Subcutaneous abdominal adipose tissue (tissue), 5 donors: ENCODE measurements at regions not wholly inside any gene's neighbourhood (a gene's known extent, or its start where the extent isn't known, plus 50 kb on each side); places are given as distances from the start of the nearest gene placed in this dataset.

Experiments
- H3K27ac ChIP-seq: one replicate; pipeline ENCODE4 v1.7.0; 2013; ENCODE audit warnings: low read depth, mild to moderate bottlenecking, inconsistent platforms, low read length, moderate library complexity
- H3K27me3 ChIP-seq, 5 donors: one replicate each; pipeline ENCODE4 v1.7.0; 2013; ENCODE audit warnings: low read length in 5 of 5, inconsistent platforms in 1 of 5; ENCODE audit not compliant: control insufficient read depth in 5 of 5, insufficient read depth in 4 of 5
- H3K36me3 ChIP-seq, 5 donors: one replicate each; pipeline ENCODE4 v1.7.0; 2013; ENCODE audit warnings: low read length in 5 of 5; ENCODE audit not compliant: control insufficient read depth in 5 of 5, insufficient read depth in 5 of 5
- H3K4me1 ChIP-seq, 5 donors: one replicate each; pipeline ENCODE4 v1.7.0; 2013; ENCODE audit warnings: low read length in 5 of 5, mild to moderate bottlenecking in 3 of 5, moderate library complexity in 1 of 5; ENCODE audit not compliant: control insufficient read depth in 5 of 5, insufficient read depth in 5 of 5
- H3K4me3 ChIP-seq, 5 donors: one replicate each; pipeline ENCODE4 v1.7.0; 2013; ENCODE audit warnings: low read length in 5 of 5, low read depth in 1 of 5
- H3K9ac ChIP-seq, 5 donors: one replicate each; pipeline ENCODE4 v1.7.0; 2013; ENCODE audit warnings: low read length in 5 of 5, mild to moderate bottlenecking in 4 of 5, moderate library complexity in 3 of 5
- H3K9me3 ChIP-seq, 5 donors: one replicate each; pipeline ENCODE4 v1.7.0; 2013; ENCODE audit warnings: low read length in 5 of 5; ENCODE audit not compliant: control insufficient read depth in 5 of 5
- donor health status: healthy.
- donor health status: healthy.
- donor health status: healthy.
- donor health status: healthy.
- donor health status: healthy.

DNA sequence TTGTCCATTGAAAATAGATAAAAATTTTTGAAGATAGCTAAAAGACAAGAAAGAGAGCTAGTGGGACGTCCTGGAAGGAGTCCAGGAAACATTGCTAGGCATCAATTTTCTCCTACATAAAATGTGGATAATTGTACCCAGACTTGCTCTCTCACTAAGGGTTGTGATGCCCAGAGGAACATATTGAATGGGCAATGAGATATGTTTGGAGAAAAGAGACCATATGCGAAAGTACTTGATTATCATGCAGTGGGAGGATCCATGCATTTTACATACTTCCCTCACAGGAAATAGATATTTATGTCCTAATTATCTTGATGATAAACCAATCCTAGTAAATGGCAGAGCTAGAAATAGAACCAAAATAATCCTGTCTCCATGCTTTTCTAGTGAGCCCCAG is 108.4 kb upstream of the TNR start:
- H3K27me3 ChIP-seq: peaks cover 0 to 2% (median 0%) of the 10 kb centered on the region in 5 donors
- no peak overlapping the region for H3K27ac ChIP-seq
- H3K36me3 ChIP-seq: no peaks in the 10 kb centered on the region

GRCh38 chr1:175848329-175848728 is 104.9 kb upstream of the TNR start:
- Histone ChIP-seq H3K9ac (no peak overlapping the region), H3K9me3 (no peaks in the 10 kb centered on the region), H3K36me3 (no peaks in the 10 kb centered on the region), H3K4me1 (no peaks in the 10 kb centered on the region), H3K27me3 (no peaks in the 10 kb centered on the region), H3K4me3 (no peak overlapping the region), H3K27ac (no peak overlapping the region)

More for the DNA sequence above, 108.4 kb upstream of the TNR start:
- Histone ChIP-seq H3K4me1 (peaks cover 0 to 3% (median 0%) of the 10 kb centered on the region in 5 donors), H3K9me3 (no peaks in the 10 kb centered on the region), H3K9ac (no peak overlapping the region), H3K4me3 (no peak overlapping the region)

- no peak overlapping the region for H3K4me3 ChIP-seq
- H3K4me1 ChIP-seq: peaks cover 0 to 3% (median 0%) of the 10 kb centered on the region in 5 donors
- H3K27me3 ChIP-seq: no peaks in the 10 kb centered on the region
- no peak overlapping the region for H3K27ac ChIP-seq
- no peaks in the 10 kb centered on the region for H3K9me3 ChIP-seq
- no peaks in the 10 kb centered on the region for H3K36me3 ChIP-seq
- H3K9ac ChIP-seq: no peak overlapping the region
Measured at GRCh38 chr1:175845985-175846384, 102.6 kb upstream of the TNR start.

DNA sequence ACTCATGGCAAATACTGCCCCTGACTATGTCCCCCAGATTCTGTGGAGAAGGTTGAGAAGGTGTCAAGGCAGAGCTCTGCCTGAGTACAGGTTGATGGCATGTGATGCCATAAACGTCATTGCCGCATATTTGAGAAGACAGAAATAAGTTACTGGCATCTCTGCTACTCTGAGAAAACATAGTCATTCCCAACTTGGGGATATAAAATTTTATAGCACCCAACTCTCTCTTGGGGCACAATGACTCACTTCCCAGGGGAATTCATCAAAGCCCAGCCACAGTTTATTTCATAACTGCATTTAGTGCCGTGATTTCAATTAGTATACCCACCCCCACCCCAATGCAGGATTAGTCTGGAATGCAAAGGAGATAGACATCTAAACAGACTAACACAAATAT is 101.9 kb upstream of the TNR start:
- H3K9me3 ChIP-seq: no peaks in the 10 kb centered on the region
- no peaks in the 10 kb centered on the region for H3K36me3 ChIP-seq
- peaks cover 0 to 3% (median 0%) of the 10 kb centered on the region in 5 donors for H3K4me1 ChIP-seq
- no peak overlapping the region for H3K9ac ChIP-seq
- H3K4me3 ChIP-seq: no peak overlapping the region
- no peak overlapping the region for H3K27ac ChIP-seq
- H3K27me3 ChIP-seq: peaks cover 0 to 2% (median 0%) of the 10 kb centered on the region in 5 donors

DNA sequence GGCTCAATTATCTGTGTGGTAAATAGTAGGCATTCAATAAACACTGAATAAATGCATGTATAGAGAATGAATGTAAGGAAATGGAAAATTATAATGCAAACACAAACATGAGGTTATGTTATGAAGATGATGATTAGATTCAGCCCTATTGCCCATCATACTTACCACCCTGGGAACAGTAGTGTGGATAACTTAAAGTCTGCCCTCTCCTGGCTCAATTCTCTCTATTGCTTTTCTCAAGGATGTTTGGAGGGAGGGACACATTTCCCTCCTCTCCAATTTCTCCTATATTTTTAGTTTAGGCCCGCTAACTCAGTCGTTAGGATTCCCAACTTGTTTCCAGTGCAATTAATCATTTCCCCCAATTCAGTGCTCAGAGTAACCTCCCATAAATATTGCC is 101.5 kb upstream of the TNR start:
- no peaks in the 10 kb centered on the region for H3K36me3 ChIP-seq
- H3K9me3 ChIP-seq: no peaks in the 10 kb centered on the region
- H3K27me3 ChIP-seq: peaks cover 0 to 6% (median 0%) of the 10 kb centered on the region in 5 donors
- peaks cover 0 to 3% (median 0%) of the 10 kb centered on the region in 5 donors for H3K4me1 ChIP-seq
- no peak overlapping the region for H3K27ac ChIP-seq
- no peak overlapping the region for H3K4me3 ChIP-seq
- H3K9ac ChIP-seq: no peak overlapping the region

DNA sequence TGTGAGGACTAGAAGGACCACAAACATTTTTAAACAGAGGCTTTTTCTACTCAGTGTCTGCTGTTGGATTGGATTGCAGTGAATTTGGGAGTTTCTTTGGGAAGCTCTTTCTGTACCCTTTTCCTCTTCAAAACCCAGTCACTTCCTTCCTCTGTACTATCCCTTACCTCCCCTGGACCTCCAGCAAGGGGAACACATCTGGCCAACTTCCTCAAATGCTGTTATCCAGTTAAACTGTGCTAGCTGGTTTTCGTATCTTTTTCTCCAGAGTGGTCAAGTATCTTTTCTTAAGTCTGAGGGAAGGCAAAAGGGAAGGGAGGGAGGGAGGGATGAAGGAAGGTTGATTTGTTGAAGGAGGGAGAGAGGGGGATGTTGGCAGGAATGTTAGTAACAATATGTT is 99.2 kb upstream of the TNR start:
- Histone ChIP-seq H3K27ac (no peak overlapping the region), H3K27me3 (peaks cover 0 to 9% (median 0%) of the 10 kb centered on the region in 5 donors)

DNA sequence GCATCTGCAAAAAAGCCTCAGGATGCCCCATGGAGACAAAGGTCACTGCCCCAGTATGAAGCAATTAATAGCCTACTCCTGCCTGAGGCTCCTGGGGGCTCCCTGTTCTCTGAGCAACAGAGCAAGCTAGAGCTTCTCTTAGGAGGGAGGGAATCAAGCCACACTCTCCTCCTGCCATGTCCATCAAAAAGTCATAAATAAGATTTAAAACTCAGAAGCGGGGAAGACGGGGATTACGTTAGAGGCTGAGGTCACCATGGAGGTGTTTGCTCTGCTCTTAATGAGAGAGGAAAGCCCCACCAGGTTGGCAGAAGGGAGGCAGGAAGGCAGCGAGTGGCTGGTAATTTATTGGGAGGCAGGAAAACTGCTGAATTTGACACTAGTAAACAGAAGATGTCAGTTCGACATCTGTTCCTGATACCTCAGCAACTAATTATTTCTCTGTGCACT is 98.4 kb upstream of the TNR start:
- Histone ChIP-seq H3K27me3 (peaks cover 0 to 9% (median 0%) of the 10 kb centered on the region in 5 donors), H3K4me1 (peaks cover 0 to 7% (median 0%) of the 10 kb centered on the region in 5 donors), H3K9me3 (no peaks in the 10 kb centered on the region), H3K4me3 (no peak overlapping the region), H3K36me3 (no peaks in the 10 kb centered on the region), H3K9ac (no peak overlapping the region), H3K27ac (no peak overlapping the region)

More for the DNA sequence above, 99.2 kb upstream of the TNR start:
- Histone ChIP-seq H3K9ac (no peak overlapping the region), H3K4me1 (peaks cover 0 to 7% (median 0%) of the 10 kb centered on the region in 5 donors), H3K4me3 (no peak overlapping the region), H3K9me3 (no peaks in the 10 kb centered on the region), H3K36me3 (no peaks in the 10 kb centered on the region)

GRCh38 chr1:175840787-175841186 is 97.4 kb upstream of the TNR start:
- H3K4me3 ChIP-seq: no peak overlapping the region
- H3K9ac ChIP-seq: no peak overlapping the region
- H3K27ac ChIP-seq: no peak overlapping the region
- no peaks in the 10 kb centered on the region for H3K9me3 ChIP-seq
- H3K27me3 ChIP-seq: peaks cover 0 to 9% (median 0%) of the 10 kb centered on the region in 5 donors
- H3K36me3 ChIP-seq: no peaks in the 10 kb centered on the region
- peaks cover 0 to 7% (median 0%) of the 10 kb centered on the region in 5 donors for H3K4me1 ChIP-seq

DNA sequence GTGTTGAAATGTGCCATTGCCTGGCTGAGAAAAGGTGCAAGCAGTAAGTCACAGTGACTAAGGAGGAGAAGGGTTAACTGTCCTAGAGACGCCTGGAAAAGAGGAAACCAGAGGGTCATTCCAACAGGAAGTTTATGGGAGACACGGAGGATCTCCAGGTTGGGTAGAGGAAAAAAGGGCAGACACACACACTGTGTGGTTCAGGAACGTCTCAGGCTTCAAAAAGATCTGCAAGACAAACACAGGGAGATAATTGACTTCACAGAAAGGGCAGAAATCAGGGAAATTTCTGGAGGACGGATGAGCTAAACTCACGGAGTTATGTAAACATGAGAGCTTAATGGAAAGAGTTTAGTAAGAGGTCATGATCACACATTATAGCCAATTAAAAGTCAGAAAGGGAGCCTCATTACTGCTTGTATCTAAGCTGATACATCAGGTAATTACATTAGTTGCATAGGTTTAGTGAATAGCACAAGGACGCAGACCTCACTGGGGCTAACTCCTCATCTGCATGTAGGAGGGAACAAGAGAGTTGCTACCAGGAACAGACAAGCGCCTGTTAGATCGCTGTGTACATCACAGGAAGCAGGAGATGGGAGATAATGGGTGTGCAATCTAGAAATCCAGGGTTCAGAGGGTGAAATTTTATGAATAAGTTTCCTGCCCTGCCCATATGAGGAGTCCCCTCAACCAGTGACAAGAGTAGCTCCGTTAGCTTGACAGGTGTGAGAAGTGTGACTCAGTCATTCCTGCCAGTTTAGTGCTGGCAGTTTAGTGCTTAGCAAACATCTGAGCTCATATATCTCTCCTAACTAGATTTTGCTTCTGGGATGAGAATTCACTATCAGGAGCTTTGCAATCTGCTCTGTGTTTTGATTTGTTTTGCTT is 96.6 kb upstream of the TNR start:
- Histone ChIP-seq H3K4me3 (no peak overlapping the region), H3K36me3 (no peaks in the 10 kb centered on the region), H3K27me3 (peaks cover 0 to 9% (median 0%) of the 10 kb centered on the region in 5 donors), H3K9ac (no peak overlapping the region), H3K4me1 (peaks cover 0 to 7% (median 0%) of the 10 kb centered on the region in 5 donors), H3K9me3 (no peaks in the 10 kb centered on the region), H3K27ac (no peak overlapping the region)

GRCh38 chr1:175834597-175834996 is 91.2 kb upstream of the TNR start:
- Histone ChIP-seq H3K4me1 (peaks cover 0 to under 1% (median 0%) of the 10 kb centered on the region in 5 donors), H3K9me3 (no peaks in the 10 kb centered on the region), H3K9ac (no peak overlapping the region), H3K36me3 (no peaks in the 10 kb centered on the region), H3K27me3 (peaks cover 0 to under 1% (median 0%) of the 10 kb centered on the region in 5 donors), H3K27ac (no peak overlapping the region), H3K4me3 (no peak overlapping the region)
